Omental fat pad (tissue), 3 donors: ENCODE measurements at regions not wholly inside any gene's neighbourhood (a gene's known extent, or its start where the extent isn't known, plus 50 kb on each side); places are given as distances from the start of the nearest gene placed in this dataset.

Experiments
- ATAC-seq: fragments of 150-250 bp; one replicate; pipeline ENCODE4 v1.9.1; 2016; ENCODE audit warnings: mild to moderate bottlenecking, moderate library complexity; ENCODE audit not compliant: low FRiP score
- DNase-seq: peaks from one replicate; pipeline ENCODE4 v3.0.0-alpha.2; 2019; ENCODE audit warnings: low spot score
- CTCF ChIP-seq, 3 donors: fragments of 450-650 bp; IDR thresholded peaks; one replicate each; pipeline ENCODE4 v1.5.1; 2016 to 2017; ENCODE audit warnings: antibody characterized with exemption in 3 of 3, mild to moderate bottlenecking in 3 of 3, moderate library complexity in 2 of 3

- DNase-seq (no peak), ATAC-seq (no peak)
- no peak for TF ChIP-seq CTCF (IDR thresholded peaks at IDR 0.05)
Observed at GRCh38 chr3:78349571-78349970, 1309.7 kb downstream of the ROBO2 start.

- DNase-seq = no peak
- no peak for TF ChIP-seq CTCF (IDR thresholded peaks at IDR 0.05)
- no peak for ATAC-seq
Observed at GRCh38 chr3:78351334-78351733, 1311.4 kb downstream of the ROBO2 start.

DNA sequence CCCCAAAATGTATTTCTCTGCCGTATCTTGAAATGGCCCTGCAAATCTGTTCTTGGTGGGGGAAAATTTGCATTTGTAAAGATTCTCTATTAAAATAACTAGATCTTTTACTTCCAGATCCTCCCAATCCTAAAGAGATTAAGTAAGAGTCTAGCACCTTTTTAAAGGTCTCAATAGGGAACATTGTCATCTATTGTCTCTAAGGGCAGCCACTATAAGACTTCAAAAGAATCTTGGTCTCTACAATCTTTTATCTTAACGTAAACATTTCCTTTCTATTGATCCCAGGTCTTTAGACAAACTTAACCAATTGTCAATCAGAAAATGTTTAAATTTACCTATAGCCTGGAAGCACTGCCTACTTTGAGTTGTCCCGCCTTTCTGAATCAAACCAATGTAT is 1313.3 kb downstream of the ROBO2 start:
- TF ChIP-seq CTCF (IDR thresholded peaks at IDR 0.05) = no peak
- ATAC-seq (no peak), DNase-seq (no peak)

DNA sequence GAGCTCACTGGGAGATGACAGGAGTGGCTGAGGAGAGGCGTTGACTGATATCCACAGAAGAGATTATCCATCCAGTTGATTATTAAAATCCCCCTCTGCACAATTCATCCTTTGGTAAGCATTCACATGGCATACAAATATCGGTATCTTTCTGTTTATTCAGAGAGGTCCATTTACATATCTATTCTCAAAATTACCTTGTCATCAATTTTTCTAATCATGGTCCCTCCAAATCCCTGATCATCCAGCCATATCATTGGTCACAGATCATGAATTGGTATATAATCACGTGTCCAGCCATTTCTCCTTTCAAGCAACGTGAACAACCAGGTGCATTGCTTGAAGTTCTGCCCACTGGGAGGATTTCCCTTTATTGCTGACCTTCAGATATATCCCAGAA is 1321.0 kb downstream of the ROBO2 start:
- no peak for TF ChIP-seq CTCF (IDR thresholded peaks at IDR 0.05)
- ATAC-seq (no peak), DNase-seq (no peak)

- no peak for DNase-seq
- TF ChIP-seq CTCF (IDR thresholded peaks at IDR 0.05) = no peak
- ATAC-seq = no peak
Observed at GRCh38 chr3:78368636-78369345, 1328.9 kb downstream of the ROBO2 start.

DNA sequence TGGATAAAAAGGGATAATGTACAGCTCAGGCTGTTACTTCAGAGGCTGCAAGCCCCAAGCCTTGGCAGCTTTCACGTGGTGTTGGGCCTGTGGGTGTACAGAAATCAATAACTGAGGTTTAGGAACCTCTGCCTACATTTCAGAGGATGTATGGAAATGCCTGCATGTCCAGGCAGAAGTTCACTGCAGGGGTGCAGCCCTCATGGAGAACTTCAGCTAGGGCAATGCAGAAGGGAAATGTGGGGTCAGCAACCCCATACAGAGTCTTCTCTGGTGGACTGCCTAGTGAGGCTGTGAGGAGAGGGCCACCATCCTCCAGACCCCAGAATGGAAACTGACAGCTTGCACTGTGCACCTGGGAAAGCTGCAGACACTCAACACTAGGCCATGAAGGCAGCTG is 1350.3 kb downstream of the ROBO2 start:
- no peak for TF ChIP-seq CTCF (IDR thresholded peaks at IDR 0.05)
- no peak for ATAC-seq
- DNase-seq = no peak

DNA sequence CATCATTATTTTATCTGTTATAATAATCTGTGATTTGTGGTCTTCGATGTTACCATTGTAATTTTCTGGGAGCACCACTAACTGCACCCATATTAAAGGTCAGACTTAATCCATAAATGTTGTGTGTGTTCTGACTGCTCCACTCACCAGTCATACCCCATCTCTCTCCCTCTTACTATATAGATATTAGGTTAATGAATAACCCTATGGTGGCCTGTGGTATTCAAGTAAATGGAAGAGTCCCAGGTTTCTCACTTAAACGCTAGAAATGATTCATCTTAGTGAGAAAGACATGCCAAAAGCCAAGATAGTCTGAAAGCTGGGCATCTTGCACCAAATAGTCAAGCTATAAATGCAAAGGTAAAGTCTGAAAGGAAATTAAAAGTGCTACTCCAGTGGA is 1358.5 kb downstream of the ROBO2 start:
- TF ChIP-seq CTCF (IDR thresholded peaks at IDR 0.05) = no peak
- DNase-seq = no peak
- no peak for ATAC-seq
